ENCODE measurements at regions not wholly inside any gene's neighbourhood (a gene's known extent, or its start where the extent isn't known, plus 50 kb on each side); places are given as distances from the start of the nearest gene placed in this dataset.

DNA sequence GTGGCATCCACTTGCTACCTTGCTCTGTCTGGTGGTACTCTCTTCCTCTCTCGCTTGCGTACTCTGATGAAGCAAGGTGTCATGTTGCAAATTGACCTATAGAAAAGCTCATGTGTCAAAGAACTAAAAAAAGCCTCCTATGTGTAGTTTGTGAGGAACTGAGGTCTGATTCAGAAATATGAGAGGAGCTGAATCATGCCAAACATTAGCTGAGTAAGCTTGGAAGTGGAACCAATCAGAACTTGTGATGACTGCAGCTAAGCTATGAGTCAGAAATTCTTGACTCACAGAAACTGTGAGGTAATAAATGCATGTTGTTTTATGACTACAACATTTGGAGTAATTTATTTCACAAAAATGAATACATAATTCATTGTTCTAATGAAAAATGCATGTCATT, 2138.8 kb downstream of the PCDH7 start:
- H3F3A ChIP-seq (ENCODE audit: low read depth) = no peaks in the 10 kb centered on the region
- no peak overlapping the region for H2AFZ ChIP-seq (ENCODE audit: low read length)
- H3K9me3 ChIP-seq (ENCODE audit: insufficient read depth, low read depth, low read length) = no peaks in the 10 kb centered on the region
- H3K4me1 ChIP-seq (ENCODE audit: insufficient read depth, low read length, poor library complexity, severe bottlenecking) = no peaks in the 10 kb centered on the region
- no peak for TF ChIP-seq EZH2phosphoT487 (IDR thresholded peaks at IDR 0.05; ENCODE audit: borderline replicate concordance)
- no peak for TF ChIP-seq CTCF (conservative IDR thresholded peaks at IDR 0.05; ENCODE audit: low read length)
- H3K79me2 ChIP-seq (ENCODE audit: insufficient read depth, low read length) = no peaks in the 10 kb centered on the region
- H3K9ac ChIP-seq (ENCODE audit: low read depth, low read length, poor library complexity, severe bottlenecking) = no peak overlapping the region
- H4K20me1 ChIP-seq (ENCODE audit: insufficient read depth, low read length, poor library complexity, severe bottlenecking) = no peaks in the 10 kb centered on the region
- no peaks in the 10 kb centered on the region for H3K27me3 ChIP-seq (ENCODE audit: insufficient read depth, low read length, poor library complexity, severe bottlenecking)
- no peak overlapping the region for H3K4me3 ChIP-seq (ENCODE audit: low read length, poor library complexity, severe bottlenecking)
- H3K36me3 ChIP-seq (ENCODE audit: insufficient read depth, low read length) = no peaks in the 10 kb centered on the region
- H3K9me2 ChIP-seq (replicated peaks; ENCODE audit: low read depth, low read length) = no peaks in the 10 kb centered on the region
- H3K4me2 ChIP-seq (ENCODE audit: low read depth, low read length, poor library complexity, severe bottlenecking) = no peak overlapping the region

GRCh38 chr4:32864713-32865351, 2144.7 kb downstream of the PCDH7 start:
- Histone ChIP-seq H3F3A (ENCODE audit: low read depth) (no peaks in the 10 kb centered on the region), H3K36me3 (ENCODE audit: insufficient read depth, low read length) (no peaks in the 10 kb centered on the region), H3K4me2 (ENCODE audit: low read depth, low read length, poor library complexity, severe bottlenecking) (no peak overlapping the region), H3K4me3 (ENCODE audit: low read length, poor library complexity, severe bottlenecking) (no peak overlapping the region), H2AFZ (ENCODE audit: low read length) (no peak overlapping the region), H3K79me2 (ENCODE audit: insufficient read depth, low read length) (no peaks in the 10 kb centered on the region), H3K9me3 (ENCODE audit: insufficient read depth, low read depth, low read length) (no peaks in the 10 kb centered on the region), H3K9me2 (replicated peaks; ENCODE audit: low read depth, low read length) (no peaks in the 10 kb centered on the region), H3K9ac (ENCODE audit: low read depth, low read length, poor library complexity, severe bottlenecking) (no peak overlapping the region), H3K4me1 (ENCODE audit: insufficient read depth, low read length, poor library complexity, severe bottlenecking) (no peaks in the 10 kb centered on the region), H4K20me1 (ENCODE audit: insufficient read depth, low read length, poor library complexity, severe bottlenecking) (no peaks in the 10 kb centered on the region), H3K27me3 (ENCODE audit: insufficient read depth, low read length, poor library complexity, severe bottlenecking) (no peaks in the 10 kb centered on the region)
- no peak for TF ChIP-seq EZH2phosphoT487 (IDR thresholded peaks at IDR 0.05; ENCODE audit: borderline replicate concordance)
- no peak for TF ChIP-seq CTCF (conservative IDR thresholded peaks at IDR 0.05; ENCODE audit: low read length)

GRCh38 chr4:32876546-32876945, 2156.4 kb downstream of the PCDH7 start:
- Histone ChIP-seq H4K20me1 (ENCODE audit: insufficient read depth, low read length, poor library complexity, severe bottlenecking) (no peaks in the 10 kb centered on the region), H3K27me3 (ENCODE audit: insufficient read depth, low read length, poor library complexity, severe bottlenecking) (no peaks in the 10 kb centered on the region)
- TF ChIP-seq EZH2phosphoT487 (IDR thresholded peaks at IDR 0.05; ENCODE audit: borderline replicate concordance) = no peak
- no peak for TF ChIP-seq CTCF (conservative IDR thresholded peaks at IDR 0.05; ENCODE audit: low read length)

More at GRCh38 chr4:32876546-32876945, 2156.4 kb downstream of the PCDH7 start:
- H3K9me2 ChIP-seq (replicated peaks; ENCODE audit: low read depth, low read length) = no peaks in the 10 kb centered on the region
- H3K9ac ChIP-seq (ENCODE audit: low read depth, low read length, poor library complexity, severe bottlenecking) = no peak overlapping the region
- no peak overlapping the region for H3K4me2 ChIP-seq (ENCODE audit: low read depth, low read length, poor library complexity, severe bottlenecking)
- no peaks in the 10 kb centered on the region for H3K4me1 ChIP-seq (ENCODE audit: insufficient read depth, low read length, poor library complexity, severe bottlenecking)
- no peaks in the 10 kb centered on the region for H3K36me3 ChIP-seq (ENCODE audit: insufficient read depth, low read length)
- no peaks in the 10 kb centered on the region for H3K9me3 ChIP-seq (ENCODE audit: insufficient read depth, low read depth, low read length)
- no peak overlapping the region for H3K4me3 ChIP-seq (ENCODE audit: low read length, poor library complexity, severe bottlenecking)
- H3K79me2 ChIP-seq (ENCODE audit: insufficient read depth, low read length) = no peaks in the 10 kb centered on the region
- no peak overlapping the region for H2AFZ ChIP-seq (ENCODE audit: low read length)
- no peaks in the 10 kb centered on the region for H3F3A ChIP-seq (ENCODE audit: low read depth)

Data from Loucy (cell line).